GM23338 (cell line): ENCODE measurements at regions not wholly inside any gene's neighbourhood (a gene's known extent, or its start where the extent isn't known, plus 50 kb on each side); places are given as distances from the start of the nearest gene placed in this dataset.

ENCODE experiments used
- ATAC-seq: fragments of 200-7000 bp; cut with Tn5 transposase; 3 replicates; pipeline ENCODE4 v1.9.1; 2020
- DNase-seq: peaks from one replicate; pipeline ENCODE4 v3.0.0-alpha.2; 2015; ENCODE audit warnings: low spot score
- H2AFZ ChIP-seq: fragments of 200-600 bp; sonication (generic); 2 replicates; pipeline ENCODE4 v1.8.0; 2016; ENCODE audit warnings: antibody characterized with exemption, mild to moderate bottlenecking, moderate library complexity
- H3F3A ChIP-seq: fragments of 200-600 bp; sonication (generic); replicated peaks from 2 replicates; pipeline ENCODE4 v1.8.0; 2017; ENCODE audit warnings: antibody characterized with exemption, mixed run types, low read depth
- H3K27ac ChIP-seq: fragments of 200-600 bp; sonication (generic); 2 replicates; pipeline ENCODE4 v1.6.1; 2016; ENCODE audit warnings: low read depth
- H3K27me3 ChIP-seq: fragments of 200-600 bp; sonication (generic); 2 replicates; pipeline ENCODE4 v1.8.0; 2016; ENCODE audit warnings: mild to moderate bottlenecking, mixed run types, moderate library complexity; ENCODE audit not compliant: insufficient read depth
- H3K36me3 ChIP-seq: fragments of 200-600 bp; sonication (generic); 2 replicates; pipeline ENCODE4 v1.8.0; 2016; ENCODE audit warnings: mild to moderate bottlenecking; ENCODE audit not compliant: insufficient read depth
- H3K4me1 ChIP-seq: fragments of 200-600 bp; sonication (generic); 2 replicates; pipeline ENCODE4 v1.8.0; 2016; ENCODE audit warnings: mild to moderate bottlenecking, moderate library complexity; ENCODE audit not compliant: insufficient read depth
- H3K4me2 ChIP-seq: fragments of 200-600 bp; sonication (generic); 2 replicates; pipeline ENCODE4 v1.7.1; 2017; ENCODE audit warnings: mixed run types
- H3K4me3 ChIP-seq: fragments of 200-600 bp; sonication (generic); 2 replicates; pipeline ENCODE4 v1.6.1; 2016; ENCODE audit warnings: mixed run types
- H3K79me2 ChIP-seq: fragments of 200-600 bp; sonication (generic); replicated peaks from 2 replicates; pipeline ENCODE4 v1.8.0; 2017; ENCODE audit warnings: mild to moderate bottlenecking; ENCODE audit not compliant: insufficient read depth
- H3K9me2 ChIP-seq: fragments of 200-600 bp; sonication (generic); 2 replicates; pipeline ENCODE4 v1.8.0; 2017; ENCODE audit not compliant: insufficient read depth
- H4K20me1 ChIP-seq: fragments of 200-600 bp; sonication (generic); replicated peaks from 2 replicates; pipeline ENCODE4 v1.8.0; 2017; ENCODE audit warnings: mild to moderate bottlenecking; ENCODE audit not compliant: insufficient read depth
- H3K27ac Mint-ChIP-seq: 2 replicates; pipeline ENCODE4 v1.8.0; 2020; ENCODE audit warnings: inconsistent platforms, mild to moderate bottlenecking, moderate library complexity, mixed read lengths
- H3K27me3 Mint-ChIP-seq: 3 replicates; pipeline ENCODE4 v1.8.0; 2022; ENCODE audit warnings: low read depth, mild to moderate bottlenecking, moderate library complexity, mixed read lengths, inconsistent platforms; ENCODE audit not compliant: insufficient read depth, poor library complexity
- H3K36me3 Mint-ChIP-seq: 3 replicates; pipeline ENCODE4 v1.8.0; 2021; ENCODE audit warnings: low read depth, mild to moderate bottlenecking, inconsistent platforms, moderate library complexity, mixed read lengths
- H3K4me1 Mint-ChIP-seq: 3 replicates; pipeline ENCODE4 v1.8.0; 2020; ENCODE audit warnings: mild to moderate bottlenecking, inconsistent platforms, mixed read lengths
- H3K4me3 Mint-ChIP-seq: 3 replicates; pipeline ENCODE4 v1.8.0; 2021; ENCODE audit warnings: moderate library complexity, mild to moderate bottlenecking, inconsistent platforms, mixed read lengths
- H3K9me3 Mint-ChIP-seq: 3 replicates; pipeline ENCODE4 v1.8.0; 2020; ENCODE audit warnings: moderate library complexity, mild to moderate bottlenecking, inconsistent platforms, mixed read lengths
- CREB1 ChIP-seq: fragments of 250-450 bp; sonication (Bioruptor Pico); IDR thresholded peaks from 2 replicates; pipeline ENCODE4 v1.5.0; 2020; ENCODE audit warnings: low read depth, mild to moderate bottlenecking, moderate library complexity
- CTCF ChIP-seq, 2 experiments: fragments of 200-600 bp in 1 of 2; sonication (generic) in 1 of 2; conservative IDR thresholded peaks; 2 replicates each; pipeline versions ENCODE4 v1.5.1 to v1.6.1; 2016 to 2017; ENCODE audit warnings: antibody characterized with exemption in 2 of 2, low read depth in 2 of 2, mild to moderate bottlenecking in 2 of 2, moderate library complexity in 1 of 2
- ETS1 ChIP-seq: IDR thresholded peaks from 2 replicates; pipeline ENCODE4 v1.6.1; 2016; ENCODE audit warnings: antibody characterized with exemption
- EZH2 ChIP-seq: fragments of 200-600 bp; sonication (generic); IDR thresholded peaks from one replicate; pipeline ENCODE4 v1.8.0; 2017; ENCODE audit warnings: antibody characterized with exemption, mild to moderate bottlenecking, low read depth; ENCODE audit not compliant: unreplicated experiment
- EZH2phosphoT487 ChIP-seq: fragments of 200-600 bp; sonication (generic); IDR thresholded peaks from one replicate; pipeline ENCODE4 v1.8.1; 2018; ENCODE audit warnings: antibody characterized with exemption; ENCODE audit not compliant: unreplicated experiment
- JUNB ChIP-seq: IDR thresholded peaks from one replicate; pipeline ENCODE4 v1.6.1; 2016; ENCODE audit warnings: antibody characterized with exemption; ENCODE audit not compliant: unreplicated experiment
- NANOG ChIP-seq: IDR thresholded peaks from 2 replicates; pipeline ENCODE4 v1.6.1; 2016; ENCODE audit warnings: antibody characterized with exemption, borderline replicate concordance
- REST ChIP-seq: IDR thresholded peaks from one replicate; pipeline ENCODE4 v1.6.1; 2018; ENCODE audit warnings: antibody characterized with exemption; ENCODE audit not compliant: unreplicated experiment
- STAT1 ChIP-seq: IDR thresholded peaks from one replicate; pipeline ENCODE4 v1.6.1; 2016; ENCODE audit warnings: antibody characterized with exemption; ENCODE audit not compliant: unreplicated experiment
- ZNF114 ChIP-seq: fragments of 250-450 bp; sonication (Bioruptor Pico); IDR thresholded peaks from 2 replicates; pipeline ENCODE4 v1.5.0; 2020; ENCODE audit warnings: mild to moderate bottlenecking, moderate library complexity

GRCh38 chr1:177801790-177802189 is 168.1 kb downstream of the SEC16B start:
- Histone ChIP-seq H3K27me3 (no peaks in the 10 kb centered on the region), H3K4me2 (no peak overlapping the region), H3K4me3 (no peak overlapping the region), H3K79me2 (no peaks in the 10 kb centered on the region), H3K9me2 (0 out of 2 replicates have a peak, but pooled peaks cover 6% of the 10 kb centered on the region), H2AFZ (no peak overlapping the region), H3K27ac (no peak overlapping the region), H3K36me3 (no peaks in the 10 kb centered on the region; the same call in 1 of the 2 replicates), H3F3A (no peaks in the 10 kb centered on the region), H3K4me1 (peaks cover 4% of the 10 kb centered on the region), H4K20me1 (no peaks in the 10 kb centered on the region)
- Mint-ChIP-seq H3K4me1 (peaks cover 18% of the 10 kb centered on the region; the same call in 2 of the 3 replicates), H3K9me3 (peaks cover 29% of the 10 kb centered on the region), H3K27ac (no peak overlapping the region), H3K27me3 (peaks cover 2% of the 10 kb centered on the region), H3K4me3 (no peak overlapping the region), H3K36me3 (peaks cover 15% of the 10 kb centered on the region; the same call in 2 of the 3 replicates)
- no peak for TF ChIP-seq CREB1
- no peak for TF ChIP-seq NANOG
- TF ChIP-seq ETS1 = no peak
- TF ChIP-seq ZNF114 (CRISPR knock-in tag) = no peak
- no peak for TF ChIP-seq EZH2
- TF ChIP-seq REST = no peak
- no peak for TF ChIP-seq EZH2phosphoT487
- no peak for TF ChIP-seq JUNB
- TF ChIP-seq CTCF (conservative IDR thresholded peaks at IDR 0.05; ENCODE audit: low read depth in 2 of 2) = no peak
- TF ChIP-seq STAT1 = no peak
- ATAC-seq (no peak), DNase-seq (no peak)
